ENCODE measurements at regions not wholly inside any gene's neighbourhood (a gene's known extent, or its start where the extent isn't known, plus 50 kb on each side); places are given as distances from the start of the nearest gene placed in this dataset.

GRCh38 chr2:11102956-11103860, 52.1 kb upstream of the SLC66A3 start:
- no peak for TF ChIP-seq PKNOX1 (IDR thresholded peaks at IDR 0.05)
- TF ChIP-seq FOXK2 (IDR thresholded peaks at IDR 0.05), result no peak
- no peak for TF ChIP-seq BHLHE40 (IDR thresholded peaks at IDR 0.05; ENCODE audit: borderline replicate concordance)
- TF ChIP-seq FOXA1 (IDR thresholded peaks at IDR 0.05), result no peak
- TF ChIP-seq L3MBTL2 (conservative IDR thresholded peaks at IDR 0.05), result no peak
- TF ChIP-seq NFRKB (IDR thresholded peaks at IDR 0.05), result no peak
- TF ChIP-seq TARDBP (IDR thresholded peaks at IDR 0.05), result no peak

Data from HEK293T (cell line).